Astrocyte (in vitro differentiated cells and primary cell): ENCODE measurements at regions not wholly inside any gene's neighbourhood (a gene's known extent, or its start where the extent isn't known, plus 50 kb on each side); places are given as distances from the start of the nearest gene placed in this dataset.
"Not testable (repeated sequence)": the region's sequence is repeated elsewhere in the genome, so short reads cannot be mapped to it uniquely, and the experiment has no call there.

Source experiments
- DNase-seq: peaks from one replicate; pipeline ENCODE4 v3.0.0-alpha.2; 2010; ENCODE audit warnings: low read depth
- FAIRE-seq: peaks from 2 replicates; lab custom pipeline; 2011; peaks lifted over from hg19 to GRCh38; lab: Jason Lieb, UNC
- H2AFZ ChIP-seq: 2 replicates; pipeline ENCODE4 v1.6.0; 2012; ENCODE audit warnings: low read depth, low read length, inconsistent platforms
- H3K27ac ChIP-seq: 2 replicates; pipeline ENCODE4 v1.5.1; 2011; ENCODE audit warnings: low read depth, low read length, inconsistent platforms
- H3K27me3 ChIP-seq: 2 replicates; pipeline ENCODE4 v1.6.0; 2011; ENCODE audit warnings: low read length, inconsistent platforms; ENCODE audit not compliant: insufficient read depth
- H3K36me3 ChIP-seq: 2 replicates; pipeline ENCODE4 v1.5.1; 2011; ENCODE audit warnings: low read length, inconsistent platforms; ENCODE audit not compliant: insufficient read depth
- H3K4me1 ChIP-seq: 2 replicates; pipeline ENCODE4 v1.5.1; 2011; ENCODE audit warnings: low read length, inconsistent platforms; ENCODE audit not compliant: insufficient read depth
- H3K4me2 ChIP-seq: 2 replicates; pipeline ENCODE4 v1.6.0; 2012; ENCODE audit warnings: low read length, inconsistent platforms
- H3K4me3 ChIP-seq: 2 replicates; pipeline ENCODE4 v1.5.1; 2011; ENCODE audit warnings: low read depth, mild to moderate bottlenecking, low read length, inconsistent platforms; ENCODE audit not compliant: insufficient read depth
- H3K79me2 ChIP-seq: 2 replicates; pipeline ENCODE4 v1.6.0; 2012; ENCODE audit warnings: mild to moderate bottlenecking, low read length, inconsistent platforms; ENCODE audit not compliant: insufficient read depth
- H3K9ac ChIP-seq: 2 replicates; pipeline ENCODE4 v1.6.0; 2012; ENCODE audit warnings: mild to moderate bottlenecking, low read length, inconsistent platforms
- H3K9me3 ChIP-seq: 2 replicates; pipeline ENCODE4 v1.5.1; 2012; ENCODE audit warnings: low read depth, mild to moderate bottlenecking, low read length, inconsistent platforms; ENCODE audit not compliant: insufficient read depth
- H4K20me1 ChIP-seq: 2 replicates; pipeline ENCODE4 v1.6.0; 2012; ENCODE audit warnings: low read length, inconsistent platforms; ENCODE audit not compliant: insufficient read depth
- H3K27ac Mint-ChIP-seq: one replicate; pipeline ENCODE4 v1.8.0; 2021; ENCODE audit warnings: mild to moderate bottlenecking, mixed read lengths; ENCODE audit not compliant: unreplicated experiment
- H3K27me3 Mint-ChIP-seq: one replicate; pipeline ENCODE4 v1.8.0; 2021; ENCODE audit warnings: low read depth, mixed read lengths; ENCODE audit not compliant: unreplicated experiment
- H3K36me3 Mint-ChIP-seq: one replicate; pipeline ENCODE4 v1.8.0; 2021; ENCODE audit warnings: low read depth, mixed read lengths; ENCODE audit not compliant: unreplicated experiment
- H3K4me1 Mint-ChIP-seq: one replicate; pipeline ENCODE4 v1.8.0; 2021; ENCODE audit warnings: low read depth, mixed read lengths; ENCODE audit not compliant: unreplicated experiment
- H3K4me3 Mint-ChIP-seq: one replicate; pipeline ENCODE4 v1.8.0; 2021; ENCODE audit warnings: mild to moderate bottlenecking, moderate library complexity, mixed read lengths; ENCODE audit not compliant: unreplicated experiment
- H3K9me3 Mint-ChIP-seq: one replicate; pipeline ENCODE4 v1.8.0; 2021; ENCODE audit warnings: mild to moderate bottlenecking, mixed read lengths; ENCODE audit not compliant: unreplicated experiment
- CTCF ChIP-seq: IDR thresholded peaks from 2 replicates; pipeline ENCODE4 v1.5.1; 2011; ENCODE audit warnings: low read depth, mild to moderate bottlenecking, inconsistent platforms, low read length, moderate library complexity; ENCODE audit not compliant: insufficient read depth
- EZH2 ChIP-seq: IDR thresholded peaks from 2 replicates; pipeline ENCODE4 v1.6.1; 2012; ENCODE audit warnings: mild to moderate bottlenecking, low read length, inconsistent platforms; ENCODE audit not compliant: insufficient read depth

- DNase-seq (no peak), FAIRE-seq (no peak)
- no peaks in the 10 kb centered on the region for H3K4me1 Mint-ChIP-seq
- H3K36me3 ChIP-seq, result no peaks in the 10 kb centered on the region
- H3K9me3 Mint-ChIP-seq, result no peaks in the 10 kb centered on the region
- H3K27ac Mint-ChIP-seq, result no peak overlapping the region
- H3K4me3 ChIP-seq, result no peak overlapping the region
- H2AFZ ChIP-seq, result no peak overlapping the region
- no peak overlapping the region for H3K27ac ChIP-seq
- no peaks in the 10 kb centered on the region for H3K27me3 Mint-ChIP-seq
- H3K4me3 Mint-ChIP-seq, result no peak overlapping the region
- H3K36me3 Mint-ChIP-seq, result no peaks in the 10 kb centered on the region
- H3K4me2 ChIP-seq, result no peak overlapping the region
- no peak for TF ChIP-seq EZH2
- TF ChIP-seq CTCF, result no peak
- no peaks in the 10 kb centered on the region for H3K4me1 ChIP-seq
- H3K9ac ChIP-seq, result no peak overlapping the region
- no peaks in the 10 kb centered on the region for H4K20me1 ChIP-seq
- H3K79me2 ChIP-seq, result no peaks in the 10 kb centered on the region
- no peaks in the 10 kb centered on the region for H3K27me3 ChIP-seq
- H3K9me3 ChIP-seq, result no peaks in the 10 kb centered on the region
Measured at GRCh38 chrX:114181195-114181594, 402.7 kb upstream of the HTR2C start.

GRCh38 chrX:114178126-114178525 is 405.8 kb upstream of the HTR2C start:
- H3K4me1 Mint-ChIP-seq, result no peaks in the 10 kb centered on the region
- no peak overlapping the region for H3K27ac ChIP-seq
- no peaks in the 10 kb centered on the region for H3K79me2 ChIP-seq
- no peak overlapping the region for H3K4me3 Mint-ChIP-seq
- DNase-seq, result no peak
- no peak overlapping the region for H3K4me3 ChIP-seq
- H3K9me3 ChIP-seq, result no peaks in the 10 kb centered on the region
- no peaks in the 10 kb centered on the region for H3K4me1 ChIP-seq
- H3K36me3 Mint-ChIP-seq, result no peaks in the 10 kb centered on the region
- H3K9me3 Mint-ChIP-seq, result no peaks in the 10 kb centered on the region
- H3K9ac ChIP-seq, result no peak overlapping the region
- no peaks in the 10 kb centered on the region for H3K36me3 ChIP-seq
- peak; percentile 34 for FAIRE-seq
- H3K4me2 ChIP-seq, result no peak overlapping the region
- no peak overlapping the region for H3K27ac Mint-ChIP-seq
- no peaks in the 10 kb centered on the region for H4K20me1 ChIP-seq
- TF ChIP-seq CTCF (no peak), EZH2 (no peak)
- H3K27me3 ChIP-seq, result no peaks in the 10 kb centered on the region
- H2AFZ ChIP-seq, result no peak overlapping the region
- no peaks in the 10 kb centered on the region for H3K27me3 Mint-ChIP-seq

- not testable (repeated sequence) for H3K4me2 ChIP-seq, H3K4me1 Mint-ChIP-seq, DNase-seq, H3K27me3 ChIP-seq, H3K9ac ChIP-seq, H3K36me3 ChIP-seq, H3K36me3 Mint-ChIP-seq, H3K27ac Mint-ChIP-seq, FAIRE-seq, H3K27ac ChIP-seq, H3K4me3 Mint-ChIP-seq, H3K27me3 Mint-ChIP-seq, H3K4me1 ChIP-seq, H4K20me1 ChIP-seq, H2AFZ ChIP-seq, H3K9me3 Mint-ChIP-seq, H3K9me3 ChIP-seq, H3K79me2 ChIP-seq, H3K4me3 ChIP-seq
Measured at GRCh38 chrX:114167276-114167675, 416.6 kb upstream of the HTR2C start.
